ENCODE measurements at regions not wholly inside any gene's neighbourhood (a gene's known extent, or its start where the extent isn't known, plus 50 kb on each side); places are given as distances from the start of the nearest gene placed in this dataset.

DNA sequence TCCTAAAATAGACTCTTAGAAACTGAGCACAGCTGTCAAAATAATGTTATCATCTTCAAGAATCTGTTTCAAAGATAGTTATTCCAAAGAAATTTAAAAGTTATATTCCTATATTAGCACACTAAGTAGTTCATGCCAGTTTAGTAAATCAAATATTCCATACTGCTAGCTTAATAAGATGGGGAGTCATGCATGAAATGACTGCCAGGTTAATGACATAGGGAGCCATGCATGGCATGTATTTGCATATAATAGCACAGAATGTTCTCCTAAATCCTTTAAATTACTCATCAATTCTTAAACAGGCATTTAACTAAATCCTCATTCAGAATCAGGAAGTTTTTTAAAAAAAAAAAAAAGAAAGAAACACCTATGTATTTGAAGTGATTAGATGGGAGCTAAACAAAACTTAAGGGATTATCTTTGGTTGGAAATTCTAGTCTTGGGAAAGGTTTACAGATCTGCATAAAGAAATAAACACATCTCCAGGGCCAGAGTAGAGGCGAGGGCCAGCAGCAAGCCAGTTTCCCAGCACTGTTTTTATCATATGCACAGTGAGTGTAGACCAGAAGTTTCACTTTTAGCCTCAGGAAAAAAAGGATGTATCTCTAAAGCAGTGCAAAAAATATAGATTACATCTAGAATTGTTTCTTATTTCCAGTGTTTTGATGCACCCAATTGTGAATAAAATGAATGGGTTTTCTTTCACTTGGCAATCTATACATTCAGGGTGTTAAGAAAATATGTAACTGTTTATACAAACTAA lies 366.4 kb upstream of the AGTR1 start:
- TF ChIP-seq, protein P1, sequence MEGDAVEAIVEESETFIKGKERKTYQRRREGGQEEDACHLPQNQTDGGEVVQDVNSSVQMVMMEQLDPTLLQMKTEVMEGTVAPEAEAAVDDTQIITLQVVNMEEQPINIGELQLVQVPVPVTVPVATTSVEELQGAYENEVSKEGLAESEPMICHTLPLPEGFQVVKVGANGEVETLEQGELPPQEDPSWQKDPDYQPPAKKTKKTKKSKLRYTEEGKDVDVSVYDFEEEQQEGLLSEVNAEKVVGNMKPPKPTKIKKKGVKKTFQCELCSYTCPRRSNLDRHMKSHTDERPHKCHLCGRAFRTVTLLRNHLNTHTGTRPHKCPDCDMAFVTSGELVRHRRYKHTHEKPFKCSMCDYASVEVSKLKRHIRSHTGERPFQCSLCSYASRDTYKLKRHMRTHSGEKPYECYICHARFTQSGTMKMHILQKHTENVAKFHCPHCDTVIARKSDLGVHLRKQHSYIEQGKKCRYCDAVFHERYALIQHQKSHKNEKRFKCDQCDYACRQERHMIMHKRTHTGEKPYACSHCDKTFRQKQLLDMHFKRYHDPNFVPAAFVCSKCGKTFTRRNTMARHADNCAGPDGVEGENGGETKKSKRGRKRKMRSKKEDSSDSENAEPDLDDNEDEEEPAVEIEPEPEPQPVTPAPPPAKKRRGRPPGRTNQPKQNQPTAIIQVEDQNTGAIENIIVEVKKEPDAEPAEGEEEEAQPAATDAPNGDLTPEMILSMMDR (IDR thresholded peaks at IDR 0.05), result no peak

DNA sequence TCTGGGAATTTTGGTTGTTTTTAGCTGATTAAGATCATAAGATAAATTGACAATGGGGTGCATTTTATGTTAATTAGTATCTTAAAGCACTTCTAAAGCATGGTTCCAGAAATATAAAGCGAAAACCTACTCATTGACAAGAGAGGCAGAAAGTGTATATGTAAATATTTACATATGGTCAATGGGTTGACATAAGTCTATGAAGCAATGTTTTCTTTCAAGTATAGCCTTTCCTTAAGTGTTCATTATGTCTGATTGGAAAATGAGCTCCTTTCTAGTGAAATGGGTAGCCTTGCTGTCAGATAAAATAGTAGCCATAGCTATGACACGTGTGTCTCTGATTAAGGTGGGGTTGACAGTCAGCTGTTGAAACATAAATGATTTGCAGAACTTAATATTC lies 365.2 kb upstream of the AGTR1 start:
- TF ChIP-seq, protein P1 (IDR thresholded peaks at IDR 0.05), result no peak

DNA sequence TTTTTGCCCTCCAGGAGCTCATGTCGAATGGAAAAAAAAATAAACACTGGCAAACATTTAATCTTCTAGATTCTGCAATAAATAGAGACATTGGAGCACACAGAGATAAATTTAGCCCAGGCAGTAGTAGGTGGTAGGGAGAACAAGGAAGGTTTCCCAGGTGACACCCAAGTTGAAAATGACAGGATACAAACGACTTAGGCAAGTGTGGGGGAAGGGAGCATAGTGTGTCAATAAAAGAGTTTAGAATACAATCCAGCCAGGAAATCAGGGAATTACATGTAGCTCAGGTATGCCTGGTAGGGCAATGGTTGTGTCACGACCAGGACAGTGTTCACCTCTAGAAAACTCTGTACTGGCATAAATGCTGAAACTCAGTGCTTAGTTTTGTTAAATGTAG lies 364.6 kb upstream of the AGTR1 start:
- TF ChIP-seq, protein P1 (IDR thresholded peaks at IDR 0.05), result no peak

DNA sequence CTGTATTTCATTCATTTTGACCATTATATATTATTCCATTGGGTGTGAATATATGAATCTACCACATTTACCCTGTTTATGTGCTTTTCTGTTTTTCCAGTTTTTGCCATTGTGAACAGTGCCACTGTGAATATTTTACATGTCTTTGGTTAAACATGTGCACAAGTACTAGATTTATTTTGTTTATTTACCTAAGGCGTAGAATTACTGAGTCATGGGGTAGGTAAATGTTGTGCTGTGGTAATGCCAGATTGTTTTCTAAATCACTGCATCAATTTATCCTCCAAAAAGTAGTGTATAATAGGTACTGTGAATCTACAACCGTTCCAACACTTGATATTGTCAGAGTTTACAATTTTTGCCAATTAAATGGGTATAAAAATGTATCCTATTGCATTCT lies 362.1 kb upstream of the AGTR1 start:
- TF ChIP-seq, protein P1 (IDR thresholded peaks at IDR 0.05), result no peak

DNA sequence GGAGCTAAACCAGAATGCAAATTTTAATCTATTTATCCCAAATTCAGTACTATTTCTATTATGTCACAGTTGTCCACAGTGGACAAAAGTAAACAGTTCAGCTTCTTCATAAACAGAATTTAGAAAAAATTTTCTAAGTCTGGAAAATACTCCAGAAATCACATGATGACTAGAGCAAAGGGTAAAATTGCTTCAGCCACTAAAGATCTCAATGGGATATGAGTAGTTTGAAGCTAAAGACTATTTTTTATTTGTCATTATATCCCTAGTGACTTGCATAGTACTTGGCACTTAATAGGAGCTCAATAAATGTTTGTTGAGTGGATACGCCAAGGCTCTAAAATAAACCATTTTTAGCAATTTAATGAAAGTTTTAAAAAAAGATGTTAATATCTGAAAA lies 354.3 kb upstream of the AGTR1 start:
- TF ChIP-seq, protein P1 (IDR thresholded peaks at IDR 0.05), result no peak

DNA sequence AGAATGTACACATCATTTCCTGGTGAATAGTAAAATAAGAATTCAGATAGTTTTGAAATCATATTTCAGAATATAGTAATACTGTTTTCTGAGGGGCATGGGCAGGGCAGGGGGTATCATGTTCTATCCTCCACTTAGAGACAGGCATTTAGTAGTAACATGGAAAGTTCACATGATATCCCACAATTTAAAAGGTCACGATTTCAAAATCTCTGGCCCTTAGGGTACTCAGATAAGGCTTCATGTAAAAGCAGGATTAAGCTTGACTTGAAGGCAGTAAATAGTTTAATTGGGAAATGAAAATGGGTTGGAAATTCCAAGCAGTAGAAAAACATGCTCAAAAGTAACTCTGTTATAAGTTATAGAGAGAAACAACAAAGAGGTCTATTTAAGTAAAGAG lies 353.2 kb upstream of the AGTR1 start:
- TF ChIP-seq, protein P1 (IDR thresholded peaks at IDR 0.05), result no peak

DNA sequence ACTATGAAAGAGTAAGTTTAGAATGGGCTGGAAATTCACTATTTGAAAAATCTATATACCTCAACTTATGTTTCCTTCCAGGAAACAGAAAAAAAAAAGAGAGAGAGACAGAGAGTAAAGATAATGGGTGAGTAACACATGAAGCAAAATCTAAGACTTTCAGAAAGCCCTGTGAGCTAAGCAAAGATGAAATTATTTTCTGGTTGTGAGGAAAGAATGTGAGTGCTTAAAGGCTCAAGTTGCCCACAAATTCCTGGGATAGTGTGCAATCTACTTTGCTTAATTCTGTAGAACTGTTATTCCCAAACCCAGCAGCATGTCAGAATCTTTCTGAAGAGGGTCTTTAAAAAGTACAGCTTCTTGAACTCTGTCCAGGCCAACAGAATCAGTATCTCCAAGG lies 337.7 kb upstream of the AGTR1 start:
- TF ChIP-seq, protein P1 (IDR thresholded peaks at IDR 0.05), result no peak
